Gastroesophageal sphincter (tissue), 3 donors: ENCODE measurements at regions not wholly inside any gene's neighbourhood (a gene's known extent, or its start where the extent isn't known, plus 50 kb on each side); places are given as distances from the start of the nearest gene placed in this dataset.

ENCODE experiments used
- EP300 ChIP-seq: sonication (generic); formaldehyde crosslinking; IDR thresholded peaks from one replicate; pipeline ENCODE4 v1.6.1; 2017; ENCODE audit warnings: antibody characterized with exemption, mild to moderate bottlenecking
- POLR2A ChIP-seq, 2 donors: fragments of 450-650 bp; IDR thresholded peaks; one replicate each; pipeline ENCODE4 v1.6.1; 2017; ENCODE audit warnings: antibody characterized with exemption in 2 of 2, mild to moderate bottlenecking in 2 of 2, moderate library complexity in 1 of 2
- POLR2AphosphoS5 ChIP-seq: sonication (generic); formaldehyde crosslinking; IDR thresholded peaks from one replicate; pipeline ENCODE4 v1.6.1; 2017; ENCODE audit warnings: antibody characterized with exemption
- TF ChIP-seq, protein P1 (sequence below), 4 experiments: fragments of 200-600 bp in 2 of 4; fragments of 450-650 bp in 2 of 4; sonication (generic) in 1 of 4; IDR thresholded peaks; one replicate each; pipeline ENCODE4 v1.5.1; 2017 to 2019; ENCODE audit warnings: antibody characterized with exemption in 4 of 4, mild to moderate bottlenecking in 2 of 4, moderate library complexity in 2 of 4

DNA sequence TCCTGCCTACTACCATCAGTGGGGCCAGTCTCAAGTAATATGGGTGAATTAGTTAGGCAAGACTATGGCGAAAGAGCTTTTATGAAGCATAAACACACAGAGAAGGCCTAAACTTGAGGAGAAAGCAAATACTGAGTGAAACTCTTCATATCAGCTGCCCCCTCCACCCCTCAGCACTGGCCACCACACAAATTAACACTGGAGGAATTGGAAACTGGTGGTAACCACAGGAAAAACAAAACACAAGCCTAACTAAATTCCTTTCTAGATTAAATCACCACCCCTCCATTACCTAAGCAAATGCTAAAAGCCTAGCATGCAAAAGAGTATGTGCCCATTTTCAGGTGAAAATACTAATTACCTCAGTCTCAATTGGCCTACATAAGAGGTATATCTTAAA is 774.7 kb upstream of the NECTIN3 start:
- TF ChIP-seq POLR2AphosphoS5 (no peak), POLR2A (IDR thresholded peaks at IDR 0.05) (no peak), EP300 (no peak)
- TF ChIP-seq, protein P1, sequence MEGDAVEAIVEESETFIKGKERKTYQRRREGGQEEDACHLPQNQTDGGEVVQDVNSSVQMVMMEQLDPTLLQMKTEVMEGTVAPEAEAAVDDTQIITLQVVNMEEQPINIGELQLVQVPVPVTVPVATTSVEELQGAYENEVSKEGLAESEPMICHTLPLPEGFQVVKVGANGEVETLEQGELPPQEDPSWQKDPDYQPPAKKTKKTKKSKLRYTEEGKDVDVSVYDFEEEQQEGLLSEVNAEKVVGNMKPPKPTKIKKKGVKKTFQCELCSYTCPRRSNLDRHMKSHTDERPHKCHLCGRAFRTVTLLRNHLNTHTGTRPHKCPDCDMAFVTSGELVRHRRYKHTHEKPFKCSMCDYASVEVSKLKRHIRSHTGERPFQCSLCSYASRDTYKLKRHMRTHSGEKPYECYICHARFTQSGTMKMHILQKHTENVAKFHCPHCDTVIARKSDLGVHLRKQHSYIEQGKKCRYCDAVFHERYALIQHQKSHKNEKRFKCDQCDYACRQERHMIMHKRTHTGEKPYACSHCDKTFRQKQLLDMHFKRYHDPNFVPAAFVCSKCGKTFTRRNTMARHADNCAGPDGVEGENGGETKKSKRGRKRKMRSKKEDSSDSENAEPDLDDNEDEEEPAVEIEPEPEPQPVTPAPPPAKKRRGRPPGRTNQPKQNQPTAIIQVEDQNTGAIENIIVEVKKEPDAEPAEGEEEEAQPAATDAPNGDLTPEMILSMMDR (IDR thresholded peaks at IDR 0.05): no peak
